Sciatic nerve (tissue), 2 donors: ENCODE measurements at regions not wholly inside any gene's neighbourhood (a gene's known extent, or its start where the extent isn't known, plus 50 kb on each side); places are given as distances from the start of the nearest gene placed in this dataset.

ENCODE experiments used
- ATAC-seq: fragments of 200-7000 bp; cut with Tn5 transposase; one replicate; pipeline ENCODE4 v1.9.1; 2020; ENCODE audit warnings: mild to moderate bottlenecking, moderate library complexity
- DNase-seq: peaks from one replicate; pipeline ENCODE4 v3.0.0-alpha.2; 2020; ENCODE audit warnings: low spot score
- intact Hi-C: fragments of 100-400 bp; cut with DNase I; formaldehyde crosslinking; loops from one replicate; pipeline ENCODE4 v1.14.2; 2022
- donor health status: DM: no; HTN: no; CAD: no.
- donor health status: DM: no; HTN: no; CAD: no.

GRCh38 chr2:6203291-6203959 lies 511.2 kb downstream of the SOX11 start:
- ATAC-seq (no peak), DNase-seq (no peak)
- intact Hi-C loops = loop anchor here (5.0 kb wide), 1 partner anchor 399 kb away; no protein-coding TSS in a partner anchor

- ATAC-seq (no peak), DNase-seq (no peak)
- intact Hi-C loops = no loop called here
These were observed 514.7 kb downstream of the SOX11 start for GRCh38 chr2:6206882-6207281.

- DNase-seq (no peak), ATAC-seq (no peak)
- intact Hi-C loops = no loop called here
These were observed 519.1 kb downstream of the SOX11 start for GRCh38 chr2:6211236-6211635.

- ATAC-seq = no peak
- DNase-seq = no peak
- intact Hi-C loops = no loop called here
These were observed 520.3 kb downstream of the SOX11 start for GRCh38 chr2:6212491-6212890.

DNA sequence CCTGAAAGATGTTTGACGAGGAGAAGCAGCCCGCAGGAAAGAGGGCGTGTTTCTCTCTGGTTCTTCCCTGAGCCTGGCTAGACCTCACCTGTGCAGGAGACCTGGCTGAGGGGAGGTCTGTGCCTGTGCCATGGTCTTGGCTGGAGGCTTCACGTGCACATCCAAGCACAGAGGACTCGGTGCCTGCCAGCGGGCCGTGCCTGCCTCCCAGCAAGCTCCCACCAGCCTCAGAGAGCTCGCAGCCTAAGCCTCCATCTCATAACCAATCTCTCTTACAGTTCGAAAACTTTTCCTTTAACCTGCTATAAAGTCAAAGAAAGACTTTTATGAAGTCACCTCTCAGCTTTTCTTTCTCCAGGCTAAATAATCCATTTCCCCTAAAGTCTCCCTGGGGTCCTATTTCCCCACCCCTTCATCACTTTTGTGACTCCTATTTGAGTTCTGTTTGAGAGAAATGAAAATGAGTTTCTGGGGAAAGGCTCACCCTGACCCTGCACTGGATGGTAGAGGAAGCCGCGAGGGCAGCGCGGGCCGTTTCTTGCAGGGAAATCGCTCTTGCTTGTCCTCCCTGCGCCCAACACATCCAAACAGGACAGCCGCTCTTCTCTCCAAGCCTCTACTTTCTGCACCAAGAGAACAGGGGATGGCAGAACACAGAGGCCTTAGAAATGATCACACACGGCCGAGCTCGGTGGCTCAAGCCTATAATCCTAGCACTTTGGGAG lies 521.0 kb downstream of the SOX11 start:
- ATAC-seq (no peak), DNase-seq (no peak)
- intact Hi-C loops = no loop called here

- intact Hi-C loops = no loop called here
- DNase-seq (no peak), ATAC-seq (no peak)
These were observed 522.3 kb downstream of the SOX11 start for GRCh38 chr2:6214471-6214870.

GRCh38 chr2:6215053-6215452 lies 522.9 kb downstream of the SOX11 start:
- ATAC-seq (no peak), DNase-seq (no peak)
- intact Hi-C loops = no loop called here

- intact Hi-C loops = no loop called here
- ATAC-seq (no peak), DNase-seq (no peak)
These were observed 524.0 kb downstream of the SOX11 start for GRCh38 chr2:6216234-6216633.

- intact Hi-C loops = no loop called here
- ATAC-seq (no peak), DNase-seq (no peak)
These were observed 526.7 kb downstream of the SOX11 start for GRCh38 chr2:6218926-6219325.

- DNase-seq (no peak), ATAC-seq (no peak)
- intact Hi-C loops = no loop called here
These were observed 527.7 kb downstream of the SOX11 start for GRCh38 chr2:6219906-6220305.

GRCh38 chr2:6222296-6222695 lies 530.1 kb downstream of the SOX11 start:
- intact Hi-C loops = no loop called here
- DNase-seq = no peak

GRCh38 chr2:6224267-6224666 lies 532.1 kb downstream of the SOX11 start:
- no peak for ATAC-seq
- intact Hi-C loops = no loop called here
- DNase-seq = no peak

More at GRCh38 chr2:6222296-6222695, 530.1 kb downstream of the SOX11 start:
- no peak for ATAC-seq

DNA sequence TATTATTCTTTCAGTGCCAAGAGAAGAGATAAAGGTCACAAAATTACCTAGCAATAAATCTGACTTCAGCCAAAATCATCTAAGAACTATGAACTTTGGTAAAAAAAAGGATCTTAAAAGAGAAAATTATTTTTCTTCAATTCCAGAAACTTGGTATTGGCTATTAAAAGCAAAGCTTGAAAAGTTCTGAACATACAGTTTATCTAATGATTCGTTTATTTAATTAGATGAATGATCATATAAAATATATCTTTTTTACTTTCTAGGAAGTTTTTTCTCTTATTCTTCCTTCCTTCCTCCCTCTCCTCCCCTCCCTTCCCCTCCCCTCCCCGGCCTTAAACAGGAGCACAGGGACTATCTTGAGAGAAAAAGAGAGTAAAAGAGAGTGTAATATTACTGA lies 536.1 kb downstream of the SOX11 start:
- intact Hi-C loops = no loop called here
- ATAC-seq (no peak), DNase-seq (no peak)

DNA sequence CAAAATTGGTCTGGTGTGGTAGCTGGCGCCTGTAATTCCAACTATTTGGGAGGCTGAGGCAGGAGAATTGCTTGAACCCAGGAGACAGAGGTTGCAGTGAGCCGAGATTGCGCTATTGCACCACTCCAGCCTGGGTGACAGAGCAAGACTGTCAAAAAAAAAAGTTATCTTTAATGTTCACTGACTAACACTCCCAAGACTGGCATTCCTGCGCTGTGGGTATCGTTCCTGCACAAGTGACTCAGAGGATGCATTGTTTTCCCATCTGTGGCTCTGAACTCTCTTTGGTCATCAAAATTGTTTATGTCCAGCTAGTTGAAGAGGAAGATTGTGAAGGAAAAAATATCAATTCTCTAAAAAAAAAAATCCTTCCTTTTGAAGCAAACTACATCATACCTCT lies 539.0 kb downstream of the SOX11 start:
- DNase-seq (no peak), ATAC-seq (no peak)
- intact Hi-C loops = no loop called here

- no peak for DNase-seq
- no peak for ATAC-seq
- intact Hi-C loops = no loop called here
These were observed 541.8 kb downstream of the SOX11 start for GRCh38 chr2:6233993-6234392.

DNA sequence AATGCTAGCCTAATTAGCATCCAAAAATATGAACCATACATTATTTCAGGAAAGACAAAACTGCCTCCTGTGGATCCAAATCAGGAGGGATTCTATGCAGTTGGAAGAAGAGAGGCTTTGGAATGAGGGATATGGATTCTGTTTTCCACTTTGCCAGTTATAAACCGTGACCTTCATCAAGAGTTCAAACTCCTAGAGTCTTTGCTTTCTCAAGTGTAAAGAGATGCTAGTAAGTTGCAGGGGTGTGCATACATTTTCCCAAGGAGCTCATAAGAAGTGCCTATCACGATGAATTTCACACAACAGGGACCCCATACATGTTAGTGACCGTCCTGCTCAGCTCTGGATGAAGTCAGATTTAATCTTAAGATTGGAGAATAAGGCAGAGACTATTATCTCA lies 542.5 kb downstream of the SOX11 start:
- ATAC-seq (no peak), DNase-seq (no peak)
- intact Hi-C loops = no loop called here

DNA sequence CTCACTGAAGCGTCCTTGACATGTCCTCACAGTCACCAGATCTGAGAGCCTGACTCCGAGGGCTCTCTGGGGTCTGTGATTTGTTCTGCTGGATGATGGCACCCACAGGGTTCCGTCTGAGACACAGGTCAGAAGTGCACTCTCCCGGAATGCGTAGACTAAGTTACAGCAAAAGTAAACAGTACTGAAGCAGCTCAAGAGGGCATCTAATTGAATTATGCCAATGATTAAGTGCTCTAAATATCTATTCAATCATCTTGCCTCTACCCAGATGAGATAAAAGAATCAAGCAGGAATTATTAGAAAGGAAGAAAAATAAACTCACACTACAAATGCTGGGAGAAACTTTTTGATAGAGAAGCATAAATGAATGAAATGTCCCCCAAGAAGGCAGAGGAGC lies 544.1 kb downstream of the SOX11 start:
- intact Hi-C loops = no loop called here
- DNase-seq (no peak), ATAC-seq (no peak)

DNA sequence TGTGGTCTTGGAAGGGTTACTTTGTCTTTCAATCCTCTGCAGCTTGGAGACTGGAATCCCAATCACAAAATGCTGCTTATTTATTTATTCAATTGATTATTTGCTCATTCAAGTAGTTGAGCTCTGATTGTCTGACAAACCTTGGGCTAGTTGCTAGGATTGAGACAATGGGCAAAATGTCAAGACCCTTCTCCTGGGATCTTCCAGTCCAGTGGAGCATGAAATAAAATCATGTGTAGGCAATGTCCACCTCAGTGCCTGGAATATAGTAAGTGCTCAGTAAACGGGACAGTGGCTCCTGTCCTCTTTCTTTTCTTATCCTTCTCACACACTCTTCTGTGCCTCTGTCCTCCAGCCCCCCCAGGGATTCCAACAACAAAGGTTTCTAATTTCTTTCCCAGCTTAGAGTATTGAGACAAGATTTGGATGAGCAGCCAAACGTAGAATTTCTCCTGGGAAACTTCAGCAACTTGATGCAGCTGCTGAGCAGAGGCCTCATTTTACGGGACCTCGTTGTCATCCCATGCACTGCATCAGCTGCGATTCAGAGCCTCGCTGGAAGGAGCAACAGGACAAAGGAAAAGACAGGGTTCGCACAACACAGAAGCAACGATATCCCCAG lies 545.0 kb downstream of the SOX11 start:
- ATAC-seq (no peak), DNase-seq (no peak)
- intact Hi-C loops = no loop called here

GRCh38 chr2:6249557-6249956 lies 557.4 kb downstream of the SOX11 start:
- intact Hi-C loops = no loop called here
- no peak for DNase-seq
- no peak for ATAC-seq

DNA sequence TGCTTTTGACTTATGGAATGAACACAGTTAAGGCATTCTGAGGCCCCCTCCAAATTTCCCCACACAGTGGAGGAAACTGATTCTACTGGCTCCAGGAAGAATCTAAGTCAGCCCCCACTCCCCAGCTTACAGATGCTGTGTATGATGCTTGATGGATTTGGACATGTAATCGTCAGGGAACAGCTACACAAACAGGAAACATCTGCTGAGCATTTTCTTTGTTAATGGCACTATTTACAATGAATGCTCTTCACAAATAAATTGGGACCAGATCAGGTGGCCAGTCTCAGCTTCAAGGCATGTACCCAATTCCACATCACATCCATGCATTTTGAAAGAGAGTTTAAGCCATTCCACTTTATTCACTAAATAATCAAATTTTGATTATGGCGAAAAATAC lies 562.3 kb downstream of the SOX11 start:
- DNase-seq (no peak), ATAC-seq (no peak)
- intact Hi-C loops = no loop called here
